ENCODE measurements at regions not wholly inside any gene's neighbourhood (a gene's known extent, or its start where the extent isn't known, plus 50 kb on each side); places are given as distances from the start of the nearest gene placed in this dataset.

DNA sequence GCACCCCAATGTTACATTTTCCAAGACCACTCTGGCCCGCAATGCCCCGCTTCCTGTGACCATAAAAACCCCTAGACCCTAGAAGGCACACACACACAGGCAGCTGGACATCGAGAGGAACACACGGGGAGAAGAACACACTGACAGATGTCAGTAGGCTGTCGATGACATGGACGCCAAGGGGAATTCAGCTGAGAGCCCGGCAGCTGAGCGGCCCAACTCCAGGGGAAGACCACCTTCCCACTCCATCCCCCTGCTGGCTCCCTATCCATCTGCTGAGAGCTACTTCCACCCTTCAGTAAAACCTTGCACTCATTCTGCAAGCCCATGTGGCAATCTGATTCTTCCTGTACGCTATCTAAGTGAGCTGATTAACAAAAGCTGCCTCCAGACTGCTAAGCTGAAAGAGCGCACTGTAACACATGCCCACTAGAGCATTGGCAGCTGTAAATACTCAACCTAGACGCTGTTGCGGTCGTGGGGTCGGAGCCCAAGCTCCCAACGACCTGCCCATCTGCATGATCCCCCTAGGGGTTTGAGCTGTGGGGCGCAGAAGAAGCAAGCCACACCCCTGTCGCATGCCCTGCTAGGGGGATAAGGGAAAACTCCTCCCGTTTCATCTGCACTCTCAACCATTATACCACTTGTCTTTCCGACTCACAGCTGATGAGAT is 843.6 kb upstream of the POT1 start:
- Histone ChIP-seq H3K27ac (no peak overlapping the region), H3K9me3 (no peaks in the 10 kb centered on the region), H3K4me1 (no peaks in the 10 kb centered on the region), H3K4me3 (no peak overlapping the region), H3K4me2 (no peak overlapping the region)
- ChIA-PET CTCF (no interaction called here), POLR2A (no interaction called here)
- TF ChIP-seq HEYL (CRISPR knock-in tag; IDR thresholded peaks at IDR 0.05) (no peak), JUN (IDR thresholded peaks at IDR 0.05) (no peak), KDM5A (IDR thresholded peaks at IDR 0.05) (no peak), ZNF302 (CRISPR knock-in tag; IDR thresholded peaks at IDR 0.05) (no peak), MAFK (IDR thresholded peaks at IDR 0.05; ENCODE audit: partially characterized antibody) (no peak)
- TF ChIP-seq, protein P1, sequence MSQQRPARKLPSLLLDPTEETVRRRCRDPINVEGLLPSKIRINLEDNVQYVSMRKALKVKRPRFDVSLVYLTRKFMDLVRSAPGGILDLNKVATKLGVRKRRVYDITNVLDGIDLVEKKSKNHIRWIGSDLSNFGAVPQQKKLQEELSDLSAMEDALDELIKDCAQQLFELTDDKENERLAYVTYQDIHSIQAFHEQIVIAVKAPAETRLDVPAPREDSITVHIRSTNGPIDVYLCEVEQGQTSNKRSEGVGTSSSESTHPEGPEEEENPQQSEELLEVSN (IDR thresholded peaks at IDR 0.05; ENCODE audit: borderline replicate concordance, low read depth), result no peak
- TF ChIP-seq, protein P2, sequence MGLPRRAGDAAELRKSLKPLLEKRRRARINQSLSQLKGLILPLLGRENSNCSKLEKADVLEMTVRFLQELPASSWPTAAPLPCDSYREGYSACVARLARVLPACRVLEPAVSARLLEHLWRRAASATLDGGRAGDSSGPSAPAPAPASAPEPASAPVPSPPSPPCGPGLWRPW (IDR thresholded peaks at IDR 0.05), result no peak
- FAIRE-seq (no peak), DNase-seq (ENCODE audit: low read depth in 1 of 2, low spot score in 1 of 2) (no peak), ATAC-seq (no peak)
- 29% methylated on average over 19 of the region's 19 CpGs for WGBS (ENCODE audit: missing lambda C conversion rate)

DNA sequence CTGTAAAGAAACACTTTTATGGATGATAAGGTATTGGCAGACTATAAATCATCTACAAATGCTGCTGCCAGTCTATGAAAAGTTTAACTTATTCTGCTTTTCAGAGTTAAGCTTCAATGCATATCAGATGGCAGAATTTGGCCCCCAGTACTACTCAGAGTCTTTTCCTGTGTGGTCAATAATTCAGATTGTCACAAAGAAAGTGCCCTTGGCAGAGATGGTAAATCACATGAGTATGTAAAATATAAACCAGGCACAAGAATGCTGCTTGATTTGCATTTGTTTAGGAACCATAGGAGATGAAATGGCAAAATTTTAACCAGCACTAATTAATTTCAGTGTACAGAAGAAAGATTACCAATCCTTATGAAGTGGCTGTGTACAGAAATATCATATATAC is 818.3 kb upstream of the POT1 start:
- no peaks in the 10 kb centered on the region; the same call in 2 of the 3 replicates for H3K9me3 ChIP-seq
- TF ChIP-seq EHMT2 (IDR thresholded peaks at IDR 0.05; ENCODE audit: low read depth), result no peak
- TF ChIP-seq SMC3 (IDR thresholded peaks at IDR 0.05), result no peak
- TF ChIP-seq BHLHE40 (IDR thresholded peaks at IDR 0.05; ENCODE audit: low read depth, low read length), result no peak
- TF ChIP-seq MAZ (IDR thresholded peaks at IDR 0.05; ENCODE audit: borderline replicate concordance, low read depth, low read length), result no peak
- TF ChIP-seq, protein P3, sequence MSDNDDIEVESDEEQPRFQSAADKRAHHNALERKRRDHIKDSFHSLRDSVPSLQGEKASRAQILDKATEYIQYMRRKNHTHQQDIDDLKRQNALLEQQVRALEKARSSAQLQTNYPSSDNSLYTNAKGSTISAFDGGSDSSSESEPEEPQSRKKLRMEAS (IDR thresholded peaks at IDR 0.05), result no peak
- TF ChIP-seq POLR2A (IDR thresholded peaks at IDR 0.05; ENCODE audit: low read length), result no peak
- TF ChIP-seq, protein P4, sequence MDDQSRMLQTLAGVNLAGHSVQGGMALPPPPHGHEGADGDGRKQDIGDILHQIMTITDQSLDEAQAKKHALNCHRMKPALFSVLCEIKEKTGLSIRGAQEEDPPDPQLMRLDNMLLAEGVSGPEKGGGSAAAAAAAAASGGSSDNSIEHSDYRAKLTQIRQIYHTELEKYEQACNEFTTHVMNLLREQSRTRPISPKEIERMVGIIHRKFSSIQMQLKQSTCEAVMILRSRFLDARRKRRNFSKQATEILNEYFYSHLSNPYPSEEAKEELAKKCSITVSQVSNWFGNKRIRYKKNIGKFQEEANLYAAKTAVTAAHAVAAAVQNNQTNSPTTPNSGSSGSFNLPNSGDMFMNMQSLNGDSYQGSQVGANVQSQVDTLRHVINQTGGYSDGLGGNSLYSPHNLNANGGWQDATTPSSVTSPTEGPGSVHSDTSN (IDR thresholded peaks at IDR 0.05), result no peak
- H3K4me2 ChIP-seq, result no peak overlapping the region
- ATAC-seq (no peak), FAIRE-seq (no peak), DNase-seq (ENCODE audit: low read depth in 1 of 2, low spot score in 1 of 2) (no peak)
- no peak overlapping the region for H3K4me3 ChIP-seq
- CTCF ChIA-PET, result no interaction called here
- no peaks in the 10 kb centered on the region for H3K4me1 ChIP-seq
- H3K27ac ChIP-seq, result no peak overlapping the region
- POLR2A ChIA-PET, result no interaction called here

DNA sequence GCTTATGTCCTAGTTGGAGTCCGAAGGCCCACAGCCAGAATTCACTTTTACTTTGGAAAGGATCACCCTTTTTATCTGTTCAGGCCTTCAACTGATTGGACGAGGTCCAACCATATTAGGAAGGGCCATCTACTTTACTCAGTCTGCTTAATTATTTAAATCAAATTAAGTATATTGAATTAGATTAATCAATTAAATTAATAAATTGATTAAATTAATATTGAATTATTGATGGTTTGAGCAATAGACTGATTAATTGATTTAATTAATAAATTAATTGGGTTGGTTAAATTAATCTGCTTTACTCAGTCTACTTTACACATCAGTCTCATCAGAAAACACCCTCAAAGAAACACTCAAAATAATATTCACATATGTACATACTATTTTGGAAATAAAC is 816.9 kb upstream of the POT1 start:
- H3K27ac ChIP-seq, result no peak overlapping the region
- H3K9me3 ChIP-seq, result no peaks in the 10 kb centered on the region; the same call in 2 of the 3 replicates
- no peaks in the 10 kb centered on the region for H3K4me1 ChIP-seq
- no peak for FAIRE-seq
- H3K4me3 ChIP-seq, result no peak overlapping the region
- POLR2A ChIA-PET, result no interaction called here
- TF ChIP-seq HOXB5 (CRISPR knock-in tag; IDR thresholded peaks at IDR 0.05) (no peak), ZFP36 (IDR thresholded peaks at IDR 0.05; ENCODE audit: borderline replicate concordance, partially characterized antibody) (no peak), TP53 (CRISPR knock-in tag; IDR thresholded peaks at IDR 0.05) (no peak), TFCP2L1 (CRISPR knock-in tag; IDR thresholded peaks at IDR 0.05) (no peak), GATA3 (IDR thresholded peaks at IDR 0.05; ENCODE audit: borderline replicate concordance) (no peak), ZNF302 (CRISPR knock-in tag; IDR thresholded peaks at IDR 0.05) (no peak), MAZ (IDR thresholded peaks at IDR 0.05; ENCODE audit: borderline replicate concordance, low read depth, low read length) (no peak), RCOR1 (IDR thresholded peaks at IDR 0.05; ENCODE audit: low read depth, low read length) (no peak), NR3C1 (IDR thresholded peaks at IDR 0.05) (no peak), HDAC2 (IDR thresholded peaks at IDR 0.05) (no peak)
- TF ChIP-seq, protein P4 (IDR thresholded peaks at IDR 0.05), result no peak
- TF ChIP-seq, protein P5, sequence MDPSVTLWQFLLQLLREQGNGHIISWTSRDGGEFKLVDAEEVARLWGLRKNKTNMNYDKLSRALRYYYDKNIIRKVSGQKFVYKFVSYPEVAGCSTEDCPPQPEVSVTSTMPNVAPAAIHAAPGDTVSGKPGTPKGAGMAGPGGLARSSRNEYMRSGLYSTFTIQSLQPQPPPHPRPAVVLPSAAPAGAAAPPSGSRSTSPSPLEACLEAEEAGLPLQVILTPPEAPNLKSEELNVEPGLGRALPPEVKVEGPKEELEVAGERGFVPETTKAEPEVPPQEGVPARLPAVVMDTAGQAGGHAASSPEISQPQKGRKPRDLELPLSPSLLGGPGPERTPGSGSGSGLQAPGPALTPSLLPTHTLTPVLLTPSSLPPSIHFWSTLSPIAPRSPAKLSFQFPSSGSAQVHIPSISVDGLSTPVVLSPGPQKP (IDR thresholded peaks at IDR 0.05; ENCODE audit: low read depth, low read length), result no peak
- H3K4me2 ChIP-seq, result no peak overlapping the region
- CTCF ChIA-PET, result interaction anchor here (0.6 kb wide), 1 partner anchor 1221 kb away, joined by 3 read pairs; no protein-coding TSS in a partner anchor
- no peak for ATAC-seq
- DNase-seq (ENCODE audit: low read depth in 1 of 2, low spot score in 1 of 2), result no peak
- WGBS (ENCODE audit: missing lambda C conversion rate), result 0% methylated on average over 2 of the region's 2 CpGs
